Neuronal stem cell (in vitro differentiated cells): ENCODE measurements at regions not wholly inside any gene's neighbourhood (a gene's known extent, or its start where the extent isn't known, plus 50 kb on each side); places are given as distances from the start of the nearest gene placed in this dataset.
"Not testable (repeated sequence)": the region's sequence is repeated elsewhere in the genome, so short reads cannot be mapped to it uniquely, and the experiment has no call there.

ENCODE experiments used
- DNase-seq: peaks from one replicate; pipeline ENCODE4 v3.0.0-alpha.2; 2013; ENCODE audit warnings: low spot score
- H2AFZ ChIP-seq: one replicate; pipeline ENCODE4 v1.6.1; 2013; ENCODE audit warnings: mild to moderate bottlenecking, low read length, inconsistent platforms
- H2AK5ac ChIP-seq: 2 replicates; pipeline ENCODE4 v1.6.1; 2013; ENCODE audit warnings: low read depth, mild to moderate bottlenecking, inconsistent platforms, low read length, moderate library complexity, mixed read lengths
- H2BK120ac ChIP-seq: 2 replicates; pipeline ENCODE4 v1.6.1; 2013; ENCODE audit warnings: low read depth, mild to moderate bottlenecking, inconsistent platforms, low read length, moderate library complexity, mixed read lengths
- H2BK12ac ChIP-seq: one replicate; pipeline ENCODE4 v1.6.1; 2013; ENCODE audit warnings: low read length, inconsistent platforms
- H2BK15ac ChIP-seq: 2 replicates; pipeline ENCODE4 v1.6.1; 2013; ENCODE audit warnings: mild to moderate bottlenecking, low read length, inconsistent platforms, mixed read lengths
- H2BK5ac ChIP-seq: one replicate; pipeline ENCODE4 v1.6.1; 2013; ENCODE audit warnings: inconsistent platforms, mild to moderate bottlenecking, low read length, moderate library complexity
- H3K14ac ChIP-seq: one replicate; pipeline ENCODE4 v1.6.1; 2013; ENCODE audit warnings: low read length, inconsistent platforms
- H3K18ac ChIP-seq: 2 replicates; pipeline ENCODE4 v1.6.1; 2013; ENCODE audit warnings: low read length, inconsistent platforms
- H3K23ac ChIP-seq: 2 replicates; pipeline ENCODE4 v1.6.1; 2013; ENCODE audit warnings: low read depth, mild to moderate bottlenecking, mixed read lengths, low read length, inconsistent platforms; ENCODE audit not compliant: poor library complexity
- H3K27ac ChIP-seq: replicated peaks from 3 replicates; pipeline ENCODE4 v1.5.1; 2013; ENCODE audit warnings: low read length, inconsistent platforms
- H3K27me3 ChIP-seq, 3 experiments: 2 replicates each; pipeline ENCODE4 v1.6.1; 2013; ENCODE audit warnings: low read length in 3 of 3, mild to moderate bottlenecking in 2 of 3, inconsistent platforms in 1 of 3, low read depth in 1 of 3, mixed read lengths in 1 of 3, moderate library complexity in 1 of 3; ENCODE audit not compliant: control insufficient read depth in 3 of 3, insufficient read depth in 3 of 3
- H3K36me3 ChIP-seq, 2 donors: replicated peaks in 1 of 2; 2 replicates each; pipeline ENCODE4 v1.6.1; 2013; ENCODE audit warnings: low read length in 2 of 2; ENCODE audit not compliant: control insufficient read depth in 2 of 2, insufficient read depth in 2 of 2
- H3K4ac ChIP-seq: 2 replicates; pipeline ENCODE4 v1.6.1; 2013; ENCODE audit warnings: inconsistent platforms, mild to moderate bottlenecking, low read length, moderate library complexity
- H3K4me1 ChIP-seq, 2 donors: 1 replicate in 1 of 2; 2 replicates in 1 of 2; pipeline ENCODE4 v1.6.1; 2013; ENCODE audit warnings: low read length in 2 of 2, low read depth in 1 of 2; ENCODE audit not compliant: control insufficient read depth in 2 of 2, insufficient read depth in 1 of 2
- H3K4me2 ChIP-seq: one replicate; pipeline ENCODE4 v1.6.1; 2013; ENCODE audit warnings: mild to moderate bottlenecking, low read length, inconsistent platforms; ENCODE audit not compliant: insufficient read depth, poor library complexity, severe bottlenecking
- H3K4me3 ChIP-seq, 2 donors: 2 replicates each; pipeline ENCODE4 v1.5.1; 2013; ENCODE audit warnings: low read length in 2 of 2, mild to moderate bottlenecking in 2 of 2, inconsistent platforms in 1 of 2, moderate library complexity in 1 of 2
- H3K79me1 ChIP-seq: one replicate; pipeline ENCODE4 v1.6.1; 2013; ENCODE audit warnings: low read depth, mild to moderate bottlenecking, inconsistent platforms, low read length, moderate library complexity
- H3K9ac ChIP-seq: one replicate; pipeline ENCODE4 v1.6.1; 2013; ENCODE audit warnings: mild to moderate bottlenecking, low read depth, low read length, inconsistent platforms; ENCODE audit not compliant: poor library complexity
- H3K9me3 ChIP-seq, 2 donors: replicated peaks in 1 of 2; 2 replicates each; pipeline versions ENCODE3 to v1.6.1; 2013; ENCODE audit warnings: low read length in 2 of 2, mild to moderate bottlenecking in 2 of 2, inconsistent platforms in 1 of 2, low read depth in 1 of 2, mixed read lengths in 1 of 2, moderate library complexity in 1 of 2; ENCODE audit not compliant: control insufficient read depth in 2 of 2, insufficient read depth in 1 of 2
- H4K8ac ChIP-seq: one replicate; pipeline ENCODE4 v1.6.1; 2013; ENCODE audit warnings: low read depth, mild to moderate bottlenecking, inconsistent platforms, low read length, moderate library complexity
- H4K91ac ChIP-seq: one replicate; pipeline ENCODE4 v1.6.1; 2013; ENCODE audit warnings: low read length, low read depth, mild to moderate bottlenecking, inconsistent platforms; ENCODE audit not compliant: poor library complexity
- WGBS, 2 donors: extraction: QIAGEN DNeasy Blood & Tissue Kit; methylation state at CpG; one replicate each; pipeline ENCODE4 v1.1.7; 2013; ENCODE audit warnings: missing lambda C conversion rate in 2 of 2, mixed read lengths in 1 of 2; ENCODE audit not compliant: insufficient read length in 2 of 2, insufficient replicate concordance in 1 of 2; ENCODE audit errors: extremely low coverage in 2 of 2; 5-methylcytosine and 5-hydroxymethylcytosine counted together

DNA sequence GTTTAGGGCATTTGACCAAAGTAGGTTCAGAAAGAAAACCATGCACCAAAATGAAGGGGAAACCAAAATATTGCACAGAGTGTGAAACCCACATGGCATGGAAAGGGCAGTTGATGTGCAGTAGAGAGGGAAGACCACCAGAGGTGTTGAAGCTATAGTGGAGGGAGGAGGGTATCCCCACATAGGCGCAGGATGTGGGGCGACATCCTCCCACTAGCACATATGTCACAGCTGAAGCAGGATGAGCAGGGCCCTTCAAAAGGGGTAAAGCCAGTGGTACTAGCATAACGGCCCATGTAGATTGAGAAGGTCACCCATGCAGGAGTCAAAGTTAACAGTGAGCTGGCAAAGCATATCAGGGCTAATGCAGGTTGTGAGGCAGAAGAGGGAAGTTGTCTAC is 563.5 kb downstream of the RPIA start:
- not testable (repeated sequence) for H2BK120ac ChIP-seq, H3K79me1 ChIP-seq, H3K4me3 ChIP-seq, H2BK12ac ChIP-seq, H2BK15ac ChIP-seq, DNase-seq, H3K4me1 ChIP-seq, H3K14ac ChIP-seq, H3K27ac ChIP-seq, H2AK5ac ChIP-seq, H2BK5ac ChIP-seq, H3K9ac ChIP-seq, H4K8ac ChIP-seq, H3K4ac ChIP-seq, H3K27me3 ChIP-seq, H3K4me2 ChIP-seq, H4K91ac ChIP-seq, H3K23ac ChIP-seq, H2AFZ ChIP-seq, H3K9me3 ChIP-seq, H3K36me3 ChIP-seq, H3K18ac ChIP-seq
- WGBS, 2 donors = no CpG with 5 or more reads among the region's 3 CpGs

DNA sequence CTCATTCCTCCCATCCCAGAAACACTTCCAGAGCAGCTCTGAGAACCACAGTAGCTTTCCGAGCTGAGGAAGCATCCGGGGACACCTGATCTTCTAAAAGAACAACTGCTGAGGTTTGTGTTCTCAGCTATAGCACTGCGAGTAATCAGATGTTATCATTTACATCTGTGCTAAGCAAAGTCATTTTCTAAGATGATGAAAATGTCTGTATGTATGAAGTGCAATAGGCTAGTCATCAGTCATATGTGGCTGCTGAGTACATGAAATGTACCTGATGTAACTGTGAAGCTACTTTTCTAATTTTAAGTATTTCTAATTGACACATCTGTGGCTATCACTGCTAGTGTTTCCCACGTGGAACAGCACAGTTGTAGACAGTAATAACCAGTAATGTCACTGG is 582.0 kb downstream of the RPIA start:
- WGBS, 2 donors = no CpG with 5 or more reads among the region's 4 CpGs
- not testable (repeated sequence) for H3K27ac ChIP-seq, H4K8ac ChIP-seq, H2AK5ac ChIP-seq, H3K9ac ChIP-seq, H3K9me3 ChIP-seq, H2BK15ac ChIP-seq, DNase-seq, H3K36me3 ChIP-seq, H4K91ac ChIP-seq, H3K14ac ChIP-seq, H3K27me3 ChIP-seq, H3K23ac ChIP-seq, H2AFZ ChIP-seq, H2BK12ac ChIP-seq, H3K4me3 ChIP-seq, H3K4me1 ChIP-seq, H3K4ac ChIP-seq, H2BK120ac ChIP-seq, H3K18ac ChIP-seq, H3K4me2 ChIP-seq, H2BK5ac ChIP-seq, H3K79me1 ChIP-seq

DNA sequence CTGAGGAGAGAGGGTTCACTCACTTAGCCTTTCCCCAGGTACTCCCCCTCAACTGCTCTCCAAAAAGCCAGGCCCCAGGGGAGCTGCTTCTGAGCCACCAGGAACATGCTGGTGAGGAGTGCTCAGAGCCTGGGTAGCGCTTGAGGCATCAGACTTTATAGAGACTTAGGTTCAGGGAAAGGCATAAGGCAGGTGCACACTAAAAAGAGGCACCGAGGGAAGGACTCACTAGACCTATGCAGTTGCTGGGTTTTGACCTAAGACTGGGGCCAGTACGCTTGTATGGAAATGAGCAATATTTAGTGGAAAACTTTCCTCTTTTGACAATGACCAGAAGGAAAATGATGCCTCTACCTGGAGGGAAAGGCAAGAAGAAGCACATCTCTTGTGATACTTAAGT is 589.1 kb downstream of the RPIA start:
- not testable (repeated sequence) for H3K36me3 ChIP-seq, H4K8ac ChIP-seq, H2BK5ac ChIP-seq, H3K4me2 ChIP-seq, H3K4me1 ChIP-seq, H3K4ac ChIP-seq, H2AFZ ChIP-seq, H3K14ac ChIP-seq, H3K27me3 ChIP-seq, DNase-seq, H3K9me3 ChIP-seq, H3K18ac ChIP-seq, H2BK15ac ChIP-seq, H3K4me3 ChIP-seq, H3K79me1 ChIP-seq, H3K9ac ChIP-seq, H3K27ac ChIP-seq, H4K91ac ChIP-seq, H2BK120ac ChIP-seq, H2AK5ac ChIP-seq, H2BK12ac ChIP-seq, H3K23ac ChIP-seq
- no CpG with 5 or more reads among the region's 3 CpGs for WGBS, 2 donors

DNA sequence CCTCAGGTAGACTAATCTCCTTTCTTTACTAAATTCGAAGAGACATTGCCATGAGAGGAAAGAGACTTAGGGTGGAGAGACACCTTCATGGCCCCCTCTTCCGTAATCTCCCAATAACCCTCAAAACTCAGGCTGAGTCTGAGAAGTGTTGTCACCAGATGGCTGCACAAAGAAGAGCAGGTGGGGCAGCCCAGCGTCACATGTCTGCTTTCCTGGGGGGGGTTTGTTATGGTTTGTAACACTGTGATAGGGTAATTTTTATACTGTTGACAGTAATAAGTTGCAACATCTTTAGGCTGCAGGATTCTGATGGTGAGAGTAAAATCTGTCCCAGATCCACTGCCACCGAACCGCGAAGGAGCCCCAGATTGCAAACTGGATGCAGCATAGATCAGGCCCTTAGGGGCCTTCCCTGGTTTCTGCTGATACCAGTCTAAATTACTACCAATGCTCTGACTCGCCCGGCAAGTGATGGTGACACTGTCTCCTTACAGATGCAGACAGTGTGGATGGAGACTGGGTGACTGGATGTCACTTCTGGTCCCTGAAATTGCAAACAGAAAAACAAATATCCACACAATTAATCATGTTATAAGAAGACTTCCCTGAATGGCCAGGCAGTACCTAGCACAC is 595.1 kb downstream of the RPIA start:
- not testable (repeated sequence) for H3K9me3 ChIP-seq, H3K18ac ChIP-seq
- WGBS, 2 donors = no CpG with 5 or more reads among the region's 8 CpGs

More for the DNA sequence above, 595.1 kb downstream of the RPIA start:
- not testable (repeated sequence) for H4K91ac ChIP-seq, H3K23ac ChIP-seq, H4K8ac ChIP-seq, H3K4me1 ChIP-seq, H3K4me3 ChIP-seq, H2AFZ ChIP-seq, H3K9ac ChIP-seq, H3K4ac ChIP-seq, H2BK12ac ChIP-seq, H3K4me2 ChIP-seq, H3K27ac ChIP-seq, DNase-seq, H3K36me3 ChIP-seq, H2BK15ac ChIP-seq, H3K14ac ChIP-seq, H3K27me3 ChIP-seq, H3K79me1 ChIP-seq, H2AK5ac ChIP-seq, H2BK120ac ChIP-seq, H2BK5ac ChIP-seq
